Stimulated activated CD4-positive, alpha-beta T cell treated with anti-CD3 and anti-CD28 coated beads, Interleukin-4, amount 100 ng/mL, for 4 hours (primary cell): ENCODE measurements at regions not wholly inside any gene's neighbourhood (a gene's known extent, or its start where the extent isn't known, plus 50 kb on each side); places are given as distances from the start of the nearest gene placed in this dataset.

Experiments used
- DNase-seq, 2 experiments: peaks; one replicate each; pipeline ENCODE4 v3.0.0-alpha.2; 2020

GRCh38 chr13:107851670-107852069, 363.7 kb downstream of the LIG4 start:
- no peak for DNase-seq

DNA sequence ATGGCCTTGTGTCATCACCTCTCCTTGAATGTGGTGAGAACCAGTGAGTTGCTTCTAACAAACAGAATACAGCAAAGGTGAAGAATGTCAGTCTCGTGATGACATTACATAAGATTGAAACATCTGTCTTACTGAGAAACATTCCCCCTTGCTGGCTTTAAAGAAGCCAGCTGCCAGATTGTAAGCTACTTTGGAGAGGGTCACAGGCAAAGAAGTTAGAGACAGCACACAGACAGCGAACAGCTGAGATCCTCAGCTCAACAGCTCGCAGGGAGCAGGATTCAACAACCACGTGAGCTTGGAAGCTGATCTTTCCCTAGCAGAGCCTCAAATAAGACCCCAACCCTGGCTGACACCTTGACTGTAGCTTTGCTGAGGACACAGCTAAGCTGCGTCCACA, 367.9 kb downstream of the LIG4 start:
- no peak for DNase-seq

GRCh38 chr13:107846642-107847041, 368.7 kb downstream of the LIG4 start:
- DNase-seq = no peak

GRCh38 chr13:107845911-107846310, 369.4 kb downstream of the LIG4 start:
- no peak for DNase-seq

DNA sequence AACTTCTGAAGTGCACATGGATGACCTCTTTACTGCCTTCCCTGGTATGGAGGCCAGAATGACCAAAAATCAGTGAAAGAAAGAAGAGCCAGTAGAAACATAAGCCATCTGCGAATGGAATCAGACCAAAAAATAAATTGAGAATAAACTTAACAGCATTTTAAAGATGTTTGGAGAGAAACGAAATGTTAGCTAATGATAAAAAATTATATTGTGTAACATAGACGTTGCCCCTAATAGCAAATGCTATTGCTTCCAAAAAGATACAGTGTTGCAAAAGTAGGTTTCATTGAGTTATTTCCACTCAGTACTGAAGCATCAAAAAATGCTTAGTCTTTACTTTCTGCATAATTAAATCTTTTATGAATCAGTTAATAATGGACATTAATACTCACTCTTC, 371.7 kb downstream of the LIG4 start:
- DNase-seq = no peak

DNA sequence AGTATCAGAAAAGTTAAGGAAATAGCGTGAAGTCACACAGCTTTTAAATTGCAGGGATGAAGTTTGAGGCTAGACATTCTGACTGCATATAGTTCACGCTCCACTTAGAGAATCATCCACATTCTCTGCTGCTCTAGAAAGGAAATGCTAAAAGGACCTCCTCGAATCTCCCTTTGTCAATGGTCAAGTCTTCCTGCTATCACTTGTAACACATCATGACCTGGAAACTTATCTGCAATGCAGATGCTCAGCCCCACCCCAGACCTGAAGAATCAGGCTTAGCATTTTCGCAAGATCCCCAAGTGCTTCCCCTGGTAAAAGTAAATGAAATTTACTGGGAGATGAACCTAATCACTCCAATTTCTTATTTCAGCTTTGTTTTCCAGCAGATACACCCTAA, 372.1 kb downstream of the LIG4 start:
- no peak for DNase-seq

DNA sequence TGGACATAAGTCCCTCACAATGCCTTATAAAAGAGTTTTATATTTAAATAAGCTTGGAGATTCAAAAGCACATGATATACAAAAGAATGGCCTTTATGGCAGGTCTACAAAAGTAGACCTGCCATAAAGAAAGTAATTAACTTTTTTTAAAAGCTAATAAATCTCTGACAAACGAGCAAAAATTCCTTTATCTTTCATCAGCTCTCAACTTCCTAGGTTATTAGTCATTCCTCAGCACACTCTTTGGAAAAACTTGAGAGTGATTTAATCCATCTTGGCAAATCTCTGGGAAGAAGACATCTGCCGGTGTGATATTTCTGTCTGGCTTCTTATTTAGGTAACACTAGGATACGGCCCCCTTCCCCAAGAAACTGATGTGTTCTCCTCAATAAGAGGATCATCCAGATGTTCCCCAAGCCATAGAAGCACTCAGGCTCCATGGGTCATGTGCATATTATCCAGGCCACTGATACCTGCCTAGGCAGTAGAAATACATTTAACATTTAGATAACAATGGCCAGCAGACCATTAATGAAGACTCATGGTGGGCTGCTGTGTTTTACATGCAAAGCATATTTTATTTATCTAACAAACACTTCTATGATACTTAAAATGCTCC, 372.7 kb downstream of the LIG4 start:
- DNase-seq = no peak

GRCh38 chr13:107838588-107839161, 376.7 kb downstream of the LIG4 start:
- no peak for DNase-seq

DNA sequence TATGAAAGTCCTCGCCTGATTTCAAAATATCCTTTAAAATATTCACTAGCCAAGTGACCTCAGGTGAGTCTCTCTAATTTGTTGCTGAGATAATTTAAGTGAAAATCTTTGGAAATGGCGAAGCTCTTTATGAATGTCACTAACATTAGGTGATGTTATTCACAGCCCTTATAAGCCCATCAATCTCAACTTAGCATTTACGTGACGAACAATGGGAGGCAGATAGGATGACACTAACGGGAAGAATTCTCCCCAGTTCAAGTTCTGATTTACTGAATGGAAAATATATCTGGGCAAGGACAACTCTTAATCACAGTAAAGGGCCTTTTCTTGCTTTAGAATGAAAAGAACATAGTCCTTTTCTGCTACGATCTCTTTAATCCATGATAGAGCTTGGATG, 378.7 kb downstream of the LIG4 start:
- DNase-seq = no peak

DNA sequence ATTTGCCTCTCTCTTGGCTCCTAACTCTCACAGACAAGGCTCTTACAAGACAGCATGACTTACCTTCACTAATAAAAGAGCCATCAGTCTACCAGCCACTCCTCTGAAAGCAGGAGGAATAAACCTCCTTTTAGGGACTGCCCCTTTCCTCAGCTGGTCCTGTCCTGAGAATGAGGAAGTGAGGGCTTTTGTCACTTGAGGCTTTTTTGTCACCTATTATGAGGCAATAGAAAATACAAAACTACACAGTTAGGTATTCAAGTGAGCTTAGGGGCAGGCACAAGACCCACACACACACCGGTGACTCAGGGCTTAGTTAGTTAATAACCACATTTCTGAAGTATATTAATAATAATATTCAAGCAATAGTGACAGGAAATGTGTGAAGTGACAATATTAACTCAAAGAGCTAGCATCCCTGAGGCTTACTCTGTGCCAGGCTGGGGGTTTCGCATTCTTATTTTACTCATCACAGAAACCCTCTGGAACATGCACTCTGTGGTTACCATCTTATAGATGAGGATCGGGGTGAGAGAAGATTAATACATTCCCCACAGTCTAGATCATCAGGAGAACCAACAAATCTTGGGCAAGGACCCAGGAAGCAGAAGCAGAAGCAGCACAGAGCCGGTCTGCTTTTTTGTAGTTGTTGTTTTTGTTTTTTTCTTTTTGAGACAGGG, 379.9 kb downstream of the LIG4 start:
- DNase-seq = no peak

- no peak for DNase-seq
Observed at GRCh38 chr13:107834717-107835116, 380.6 kb downstream of the LIG4 start.

- no peak for DNase-seq
Observed at GRCh38 chr13:107834281-107834680, 381.1 kb downstream of the LIG4 start.

GRCh38 chr13:107832500-107833100, 382.7 kb downstream of the LIG4 start:
- no peak for DNase-seq

GRCh38 chr13:107830804-107831203, 384.5 kb downstream of the LIG4 start:
- no peak for DNase-seq

- no peak for DNase-seq
Observed at GRCh38 chr13:107827840-107828549, 387.3 kb downstream of the LIG4 start.

GRCh38 chr13:107824635-107825034, 390.7 kb downstream of the LIG4 start:
- no peak for DNase-seq

DNA sequence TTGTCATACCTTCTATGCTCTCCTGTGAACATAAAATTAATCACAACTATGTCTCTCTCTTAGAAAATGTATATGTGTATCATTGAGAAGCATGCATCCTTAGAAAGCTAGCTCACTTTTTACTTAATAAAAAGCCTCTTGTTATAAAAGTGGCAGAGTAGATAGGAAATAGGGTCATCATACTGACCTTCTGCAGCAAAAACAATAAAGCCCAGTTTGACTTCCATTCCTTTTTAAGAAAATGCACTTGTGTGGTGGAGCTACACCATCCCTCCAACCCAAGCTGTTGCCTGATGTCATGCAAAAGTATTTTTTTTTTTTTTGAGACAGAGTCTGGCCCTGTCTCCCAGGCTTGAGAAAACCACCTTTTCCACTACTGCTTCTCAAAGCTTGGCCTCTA, 393.3 kb downstream of the LIG4 start:
- no peak for DNase-seq

- DNase-seq = no peak
Observed at GRCh38 chr13:107821492-107821891, 393.8 kb downstream of the LIG4 start.

DNA sequence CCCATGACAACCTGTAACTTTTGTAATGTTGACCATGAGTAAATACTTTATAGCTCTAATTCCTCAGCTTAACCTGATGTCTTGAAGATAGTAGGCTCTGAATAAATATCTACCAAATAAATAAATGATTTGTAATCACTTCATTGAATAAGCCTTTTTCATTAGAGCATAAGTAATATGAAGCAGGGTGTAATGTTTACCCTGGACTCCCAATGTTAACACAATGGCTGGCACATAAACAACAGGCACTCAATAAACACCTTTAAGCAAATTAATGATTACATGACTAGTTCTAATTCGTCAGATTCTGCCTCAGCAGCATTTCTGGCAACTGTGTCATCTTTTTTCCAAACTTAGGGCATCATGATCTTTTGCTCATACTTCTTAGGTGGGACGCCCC, 396.3 kb downstream of the LIG4 start:
- DNase-seq = no peak

DNA sequence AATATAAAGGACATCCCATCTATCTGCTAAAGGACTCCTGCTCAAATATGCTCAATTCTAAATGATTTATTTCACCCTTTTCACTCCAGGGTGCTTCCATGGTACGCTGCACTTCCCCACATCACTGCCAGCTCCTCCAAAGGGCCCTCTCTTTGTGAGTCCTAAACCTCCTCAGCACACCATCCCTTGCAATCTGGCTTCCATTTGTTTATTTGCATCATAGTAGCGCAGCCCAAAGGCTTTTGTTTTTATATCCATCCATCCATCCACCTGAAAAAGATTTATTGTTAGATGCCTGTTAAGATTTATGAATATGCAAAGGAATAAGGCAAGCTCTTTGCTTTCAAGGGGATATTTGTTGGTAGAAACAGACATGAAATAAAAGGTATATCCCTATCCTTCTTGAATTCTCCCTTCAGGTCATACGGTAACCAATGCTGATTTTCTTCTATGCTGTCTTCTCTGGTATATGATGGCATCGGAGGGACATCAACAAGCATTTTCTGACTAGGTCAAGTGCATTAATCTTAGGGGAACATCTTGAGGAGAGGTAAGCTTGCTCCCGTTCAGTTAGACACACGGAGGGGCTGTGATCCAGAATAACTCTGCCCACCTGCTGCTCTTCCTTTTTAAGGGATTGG, 397.6 kb downstream of the LIG4 start:
- no peak for DNase-seq

DNA sequence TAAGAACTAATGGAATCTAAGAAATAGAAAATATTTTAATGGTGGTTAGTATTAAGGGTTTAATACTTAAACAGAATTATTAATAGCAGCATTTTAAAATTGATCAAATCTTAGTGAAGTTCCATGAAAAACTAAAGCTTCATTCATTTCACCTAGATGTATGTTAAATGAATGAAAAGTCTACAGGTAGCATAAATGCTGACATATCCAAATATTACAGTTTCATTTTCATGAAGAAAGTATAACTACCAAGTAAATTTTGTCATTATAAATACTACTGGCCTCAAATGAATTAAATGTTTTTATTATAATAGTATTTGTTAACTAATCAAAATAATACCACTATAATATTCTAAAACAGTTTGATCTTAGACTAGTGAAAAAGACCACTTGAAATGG, 403.3 kb downstream of the LIG4 start:
- DNase-seq = no peak

- no peak for DNase-seq
Observed at GRCh38 chr13:107811233-107812013, 403.9 kb downstream of the LIG4 start.
